HCT116 (cell line): ENCODE measurements at regions not wholly inside any gene's neighbourhood (a gene's known extent, or its start where the extent isn't known, plus 50 kb on each side); places are given as distances from the start of the nearest gene placed in this dataset.
"Not testable (repeated sequence)": the region's sequence is repeated elsewhere in the genome, so short reads cannot be mapped to it uniquely, and the experiment has no call there.

ENCODE experiments used
- EZH2 ChIP-seq: fragments of 200-600 bp; sonication (generic); IDR thresholded peaks from 2 replicates; pipeline ENCODE4 v1.6.1; 2017; ENCODE audit warnings: antibody characterized with exemption, mixed run types
- SP1 ChIP-seq: IDR thresholded peaks from 2 replicates; pipeline ENCODE4 v1.6.1; 2012; ENCODE audit warnings: low read depth
- TF ChIP-seq, protein P1 (sequence below), 3 experiments: fragments of 200-600 bp in 1 of 3; sonication (generic) in 1 of 3; IDR thresholded peaks in 2 of 3; conservative IDR thresholded peaks in 1 of 3; 2 replicates each; pipeline ENCODE4 v1.5.1; 2012 to 2017; ENCODE audit warnings: low read depth in 2 of 3, low read length in 2 of 3, antibody characterized with exemption in 1 of 3, borderline replicate concordance in 1 of 3, control low read depth in 1 of 3, mild to moderate bottlenecking in 1 of 3, mixed read lengths in 1 of 3, mixed run types in 1 of 3, moderate library complexity in 1 of 3; ENCODE audit not compliant: insufficient read depth in 1 of 3

DNA sequence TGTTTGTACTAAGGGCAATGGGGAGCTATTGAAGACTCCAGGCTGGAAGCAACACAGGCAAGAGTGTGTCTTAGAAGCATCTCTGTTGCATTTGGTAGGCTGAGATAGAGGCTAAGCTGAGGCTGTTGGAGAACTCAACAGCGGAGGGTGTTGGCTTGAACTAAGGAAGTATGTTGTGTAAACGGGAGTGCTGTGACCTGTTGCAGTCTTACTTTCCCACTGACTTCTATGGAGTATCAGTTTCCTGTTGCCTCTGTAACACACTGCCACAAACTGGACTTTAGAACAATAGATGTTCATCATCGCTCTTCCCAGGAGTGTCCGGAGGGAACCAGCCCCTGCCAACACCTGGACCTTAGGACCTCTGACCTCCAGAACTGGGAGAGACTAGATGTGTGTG, 181.8 kb downstream of the NPIPB11 start:
- TF ChIP-seq, protein P1, sequence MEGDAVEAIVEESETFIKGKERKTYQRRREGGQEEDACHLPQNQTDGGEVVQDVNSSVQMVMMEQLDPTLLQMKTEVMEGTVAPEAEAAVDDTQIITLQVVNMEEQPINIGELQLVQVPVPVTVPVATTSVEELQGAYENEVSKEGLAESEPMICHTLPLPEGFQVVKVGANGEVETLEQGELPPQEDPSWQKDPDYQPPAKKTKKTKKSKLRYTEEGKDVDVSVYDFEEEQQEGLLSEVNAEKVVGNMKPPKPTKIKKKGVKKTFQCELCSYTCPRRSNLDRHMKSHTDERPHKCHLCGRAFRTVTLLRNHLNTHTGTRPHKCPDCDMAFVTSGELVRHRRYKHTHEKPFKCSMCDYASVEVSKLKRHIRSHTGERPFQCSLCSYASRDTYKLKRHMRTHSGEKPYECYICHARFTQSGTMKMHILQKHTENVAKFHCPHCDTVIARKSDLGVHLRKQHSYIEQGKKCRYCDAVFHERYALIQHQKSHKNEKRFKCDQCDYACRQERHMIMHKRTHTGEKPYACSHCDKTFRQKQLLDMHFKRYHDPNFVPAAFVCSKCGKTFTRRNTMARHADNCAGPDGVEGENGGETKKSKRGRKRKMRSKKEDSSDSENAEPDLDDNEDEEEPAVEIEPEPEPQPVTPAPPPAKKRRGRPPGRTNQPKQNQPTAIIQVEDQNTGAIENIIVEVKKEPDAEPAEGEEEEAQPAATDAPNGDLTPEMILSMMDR (IDR thresholded peaks at IDR 0.05 in 2 of 3, conservative IDR thresholded peaks at IDR 0.05 in 1 of 3; ENCODE audit: borderline replicate concordance in 1 of 3, insufficient read depth in 1 of 3, low read depth in 2 of 3, low read length in 2 of 3), result not testable (repeated sequence)
- not testable (repeated sequence) for TF ChIP-seq SP1, EZH2
